Muscle of leg (tissue), 3 donors: ENCODE measurements at regions not wholly inside any gene's neighbourhood (a gene's known extent, or its start where the extent isn't known, plus 50 kb on each side); places are given as distances from the start of the nearest gene placed in this dataset.
A peak's percentile ranks its signal among the peaks of the same experiment; 100 is the strongest.

Experiments used
- DNase-seq: peaks from one replicate; pipeline ENCODE4 v3.0.0; 2013
- H3K27ac ChIP-seq: one replicate; pipeline ENCODE4 v1.5.1; 2013; ENCODE audit warnings: mild to moderate bottlenecking, low read length, control low read depth
- H3K27me3 ChIP-seq: one replicate; pipeline ENCODE4 v1.6.1; 2013; ENCODE audit warnings: low read length; ENCODE audit not compliant: control insufficient read depth, insufficient read depth
- H3K36me3 ChIP-seq: one replicate; pipeline ENCODE4 v1.6.1; 2013; ENCODE audit warnings: low read length; ENCODE audit not compliant: control insufficient read depth, insufficient read depth
- H3K4me1 ChIP-seq: one replicate; pipeline ENCODE4 v1.6.1; 2013; ENCODE audit warnings: low read length; ENCODE audit not compliant: control insufficient read depth, insufficient read depth
- H3K4me3 ChIP-seq: one replicate; pipeline ENCODE4 v1.5.1; 2013; ENCODE audit warnings: low read length, control low read depth
- H3K9me3 ChIP-seq: replicated peaks from 2 replicates; pipeline ENCODE4 v1.6.1; 2013; ENCODE audit warnings: low read depth, low read length; ENCODE audit not compliant: control insufficient read depth
- WGBS: methylation state at CpG from one replicate; pipeline ENCODE4 v1.1.5; 2013; ENCODE audit warnings: missing lambda C conversion rate; ENCODE audit not compliant: insufficient coverage; 5-methylcytosine and 5-hydroxymethylcytosine counted together

DNA sequence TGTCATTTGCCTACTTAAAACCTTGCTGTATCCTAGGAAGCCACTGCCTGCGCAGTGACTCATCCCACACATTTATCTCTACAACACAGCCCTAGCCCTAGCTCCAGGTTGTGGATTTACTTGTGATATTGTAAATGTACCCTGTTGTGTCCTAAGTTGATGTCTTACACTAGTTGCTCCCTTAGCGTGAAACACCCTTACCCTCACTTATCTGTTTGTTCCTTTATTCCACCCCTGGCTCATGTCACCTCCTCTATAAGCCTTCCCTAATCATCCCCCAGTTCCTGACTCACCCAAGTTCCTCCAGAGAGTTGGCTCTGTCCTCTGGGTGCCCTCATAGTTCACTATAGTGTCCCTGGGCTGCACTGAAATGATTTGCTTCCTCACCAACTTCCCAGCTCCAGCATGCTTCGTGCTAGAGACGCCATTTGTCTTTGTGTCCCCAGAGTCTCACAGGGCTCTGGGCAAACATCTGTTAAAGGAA, 431.8 kb upstream of the FAT3 start:
- no peaks in the 10 kb centered on the region for H3K36me3 ChIP-seq
- H3K9me3 ChIP-seq, result no peaks in the 10 kb centered on the region
- no peak overlapping the region for H3K27ac ChIP-seq
- WGBS, result 88% methylated on average over 1 of the region's 4 CpGs
- H3K27me3 ChIP-seq, result no peaks in the 10 kb centered on the region
- H3K4me1 ChIP-seq, result peaks cover 10% of the 10 kb centered on the region
- no peak overlapping the region for H3K4me3 ChIP-seq
- DNase-seq, result no peak

DNA sequence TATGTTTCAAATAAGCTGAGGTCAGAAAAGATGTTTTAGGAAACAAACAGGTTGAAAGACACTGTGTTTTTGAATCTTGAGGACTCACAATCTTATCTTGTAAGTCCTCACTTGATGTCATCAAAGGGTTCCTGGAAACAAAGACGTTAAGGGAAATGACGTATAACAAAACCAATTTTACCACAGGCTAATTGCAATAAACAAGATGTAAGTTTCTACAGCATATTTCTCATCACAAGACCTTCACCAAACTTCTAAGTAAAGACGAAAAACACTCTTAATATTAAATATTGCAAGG, 433.5 kb upstream of the FAT3 start:
- no peaks in the 10 kb centered on the region for H3K27me3 ChIP-seq
- H3K27ac ChIP-seq, result peak overlapping the region; percentile 62
- no CpG with 5 or more reads among the region's 3 CpGs for WGBS
- peaks cover 10% of the 10 kb centered on the region for H3K4me1 ChIP-seq
- H3K9me3 ChIP-seq, result no peaks in the 10 kb centered on the region
- H3K4me3 ChIP-seq, result no peak overlapping the region
- no peak for DNase-seq
- no peaks in the 10 kb centered on the region for H3K36me3 ChIP-seq

DNA sequence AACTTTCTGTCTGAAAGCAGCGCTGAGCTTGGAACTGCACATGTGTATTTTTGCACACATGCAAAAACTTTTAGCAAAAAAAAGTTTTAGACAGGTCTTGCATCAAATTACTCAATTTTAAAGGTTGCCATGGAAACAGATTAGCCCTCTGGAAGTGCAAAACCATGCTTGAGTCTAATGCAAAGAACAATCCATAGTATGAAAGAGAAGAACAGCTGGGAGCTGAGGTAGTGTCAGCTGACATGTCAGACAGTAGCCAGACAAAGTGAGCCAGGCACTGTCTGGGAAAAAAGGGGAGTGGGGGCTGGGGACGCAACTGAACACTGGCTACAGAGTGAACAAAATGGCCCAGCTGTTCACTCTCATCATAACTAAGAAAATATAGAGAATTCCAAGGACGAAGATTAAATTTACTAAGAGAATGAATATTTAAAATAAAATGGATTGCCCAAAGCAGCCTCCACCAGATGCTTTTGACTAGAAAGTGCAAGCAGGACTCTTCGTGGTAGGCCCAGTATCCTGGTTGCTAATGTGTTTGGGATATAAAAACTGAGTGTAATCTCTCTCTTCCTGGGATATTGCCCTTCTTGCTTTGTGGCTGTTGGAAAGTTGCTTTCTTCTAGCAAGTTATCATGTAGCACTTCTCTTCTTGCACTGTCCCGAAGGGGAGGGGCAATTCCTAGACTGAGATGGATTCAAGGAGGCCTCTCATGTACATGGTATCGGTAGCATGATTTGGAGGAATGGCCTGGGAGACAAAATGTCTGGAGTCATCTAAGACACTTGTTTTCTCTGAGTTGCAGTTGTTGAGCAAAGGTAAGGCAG, 434.1 kb upstream of the FAT3 start:
- Histone ChIP-seq H3K36me3 (no peaks in the 10 kb centered on the region), H3K4me3 (no peak overlapping the region), H3K27me3 (no peaks in the 10 kb centered on the region), H3K9me3 (no peaks in the 10 kb centered on the region), H3K27ac (peak overlapping the region; percentile 62), H3K4me1 (peaks cover 10% of the 10 kb centered on the region)
- DNase-seq, result peak; percentile 93
- WGBS, result 46% methylated on average over 3 of the region's 6 CpGs

DNA sequence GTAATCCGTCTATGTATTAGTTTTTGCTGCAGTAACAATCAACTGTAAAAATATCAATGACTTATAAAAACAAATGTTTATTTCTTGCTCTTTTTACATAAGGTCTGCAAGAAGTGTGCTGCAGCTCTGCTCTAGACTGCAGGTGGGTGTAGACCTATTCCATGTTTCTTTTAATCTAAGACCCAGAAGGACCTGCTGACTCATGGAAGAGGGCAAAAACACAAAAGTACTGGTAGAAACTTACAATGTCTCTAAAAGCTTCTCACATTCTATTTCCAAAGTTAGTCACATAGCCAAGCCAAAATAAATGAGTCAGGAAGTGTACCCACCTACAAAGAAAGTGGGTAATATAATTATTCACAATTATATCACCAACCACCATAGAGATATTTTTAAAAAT, 435.9 kb upstream of the FAT3 start:
- WGBS, result no CpG with 5 or more reads among the region's 1 CpG
- H3K27me3 ChIP-seq, result no peaks in the 10 kb centered on the region
- H3K36me3 ChIP-seq, result no peaks in the 10 kb centered on the region

DNA sequence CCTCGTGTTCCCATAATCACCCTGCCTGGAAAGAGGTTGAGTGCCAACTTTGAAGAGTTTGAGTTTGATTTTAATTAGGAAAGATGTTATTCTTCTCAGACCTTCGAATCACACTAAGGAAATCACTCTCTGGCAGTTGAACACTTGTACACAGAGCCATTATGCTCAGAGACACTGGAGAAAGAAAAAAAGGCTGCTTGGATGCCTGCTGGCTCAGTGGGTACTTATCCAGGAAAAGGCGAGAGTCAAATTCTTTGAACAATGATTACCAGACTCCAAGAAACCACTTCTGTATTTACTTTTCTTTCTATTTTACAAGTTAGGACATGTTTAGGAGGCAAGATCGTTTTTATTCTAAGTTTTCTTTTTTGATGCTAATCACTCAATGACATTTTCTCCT, 438.5 kb upstream of the FAT3 start:
- no peak overlapping the region for H3K4me3 ChIP-seq
- no peaks in the 10 kb centered on the region for H3K36me3 ChIP-seq
- no peaks in the 10 kb centered on the region for H3K9me3 ChIP-seq
- no peak overlapping the region for H3K27ac ChIP-seq
- DNase-seq, result no peak
- no CpG with 5 or more reads among the region's 4 CpGs for WGBS
- no peaks in the 10 kb centered on the region for H3K27me3 ChIP-seq
- peaks cover 10% of the 10 kb centered on the region for H3K4me1 ChIP-seq

More for the DNA sequence above, 435.9 kb upstream of the FAT3 start:
- no peak overlapping the region for H3K4me3 ChIP-seq
- no peak overlapping the region for H3K27ac ChIP-seq
- peaks cover 10% of the 10 kb centered on the region for H3K4me1 ChIP-seq
- no peaks in the 10 kb centered on the region for H3K9me3 ChIP-seq
- DNase-seq, result no peak

DNA sequence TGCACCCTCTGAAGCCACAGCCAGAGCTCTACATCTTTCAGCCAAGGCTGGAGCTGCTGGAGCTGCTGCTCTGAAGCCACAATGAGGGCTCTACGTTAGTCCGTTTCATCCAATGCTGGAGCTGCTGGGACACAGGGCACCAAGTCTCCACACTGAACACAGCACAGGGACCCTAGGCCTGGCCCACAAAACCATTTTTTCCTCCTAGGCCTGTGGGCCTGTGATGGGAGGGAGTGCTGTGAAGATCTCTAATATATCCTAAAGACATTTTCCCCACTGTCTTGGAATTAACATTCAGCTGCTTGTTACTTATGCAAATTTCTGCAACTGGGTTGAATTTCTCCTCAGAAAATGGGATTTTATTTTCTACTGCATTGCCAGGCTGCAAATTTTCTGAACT, 441.4 kb upstream of the FAT3 start:
- H3K27ac ChIP-seq, result no peak overlapping the region
- no peaks in the 10 kb centered on the region for H3K9me3 ChIP-seq
- H3K36me3 ChIP-seq, result no peaks in the 10 kb centered on the region
- no peak for DNase-seq
- no peaks in the 10 kb centered on the region for H3K4me1 ChIP-seq
- H3K27me3 ChIP-seq, result no peaks in the 10 kb centered on the region
- no peak overlapping the region for H3K4me3 ChIP-seq
- 100% methylated on average over 2 of the region's 2 CpGs for WGBS

DNA sequence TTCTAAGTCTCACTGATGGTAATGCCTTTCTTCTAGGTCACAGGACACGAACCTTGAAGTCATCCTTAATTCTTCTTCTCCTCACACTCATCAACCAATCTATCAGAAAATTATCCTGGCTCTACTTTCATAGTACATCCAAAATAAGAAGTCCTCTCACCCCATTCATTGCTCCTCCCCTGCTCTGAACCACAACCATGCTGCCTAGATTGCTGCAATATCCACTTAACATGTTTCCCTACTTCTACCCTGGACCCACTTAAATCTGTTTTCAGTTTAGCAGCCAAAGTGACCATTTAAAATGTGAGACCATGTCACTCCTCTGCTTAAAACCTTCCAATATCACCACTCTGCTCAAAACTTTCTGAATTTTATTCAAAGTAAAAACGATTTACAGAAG, 445.9 kb upstream of the FAT3 start:
- Histone ChIP-seq H3K36me3 (no peaks in the 10 kb centered on the region), H3K4me3 (no peak overlapping the region), H3K9me3 (no peaks in the 10 kb centered on the region), H3K27me3 (no peaks in the 10 kb centered on the region), H3K4me1 (no peaks in the 10 kb centered on the region), H3K27ac (no peak overlapping the region)
- no peak for DNase-seq
- WGBS, result 71% methylated on average over 2 of the region's 2 CpGs

DNA sequence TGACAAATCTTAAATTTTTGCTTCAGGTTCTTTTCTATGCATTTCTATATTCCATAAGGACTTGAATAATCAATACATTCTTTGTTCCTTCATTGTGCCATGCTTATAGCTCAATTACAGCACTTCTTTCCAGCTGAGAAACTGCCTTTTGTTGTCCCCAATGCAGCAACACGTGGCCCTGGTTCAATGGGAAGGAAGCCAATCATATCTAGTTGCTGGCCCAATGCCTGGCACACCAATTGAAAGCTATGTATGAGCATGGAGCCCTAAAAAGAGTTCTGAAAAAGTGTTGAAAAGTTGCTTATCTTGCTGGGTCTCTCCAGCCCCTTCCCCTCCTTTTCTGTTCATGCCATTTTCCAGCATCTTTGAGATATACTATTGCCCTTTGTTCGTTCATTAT, 448.0 kb upstream of the FAT3 start:
- DNase-seq, result peak; percentile 31
- no peaks in the 10 kb centered on the region for H3K4me1 ChIP-seq
- H3K36me3 ChIP-seq, result no peaks in the 10 kb centered on the region
- no peak overlapping the region for H3K27ac ChIP-seq
- WGBS, result 63% methylated on average over 1 of the region's 2 CpGs
- peaks cover 2% of the 10 kb centered on the region for H3K9me3 ChIP-seq
- no peak overlapping the region for H3K4me3 ChIP-seq
- no peaks in the 10 kb centered on the region for H3K27me3 ChIP-seq

DNA sequence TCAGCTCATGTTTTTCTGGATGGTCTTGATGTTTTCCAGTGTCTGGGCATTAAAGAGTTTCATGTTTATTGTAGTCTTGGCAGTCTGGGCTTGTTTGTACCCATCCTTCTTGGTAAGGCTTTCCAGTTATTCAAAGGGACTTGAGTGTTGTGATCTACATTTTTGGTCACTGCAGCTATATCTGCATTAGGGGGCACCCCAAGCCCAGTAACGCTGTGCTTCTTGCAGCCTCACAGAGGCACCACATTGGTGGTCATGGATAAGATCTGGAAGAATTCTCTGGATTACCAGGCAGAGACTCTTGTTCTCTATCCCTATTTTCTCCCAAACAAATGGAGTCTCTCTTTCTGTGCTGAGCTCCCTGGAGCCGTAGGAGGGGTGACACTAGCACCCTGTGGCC, 451.5 kb upstream of the FAT3 start:
- Histone ChIP-seq H3K9me3 (peaks cover 2% of the 10 kb centered on the region), H3K4me3 (no peak overlapping the region), H3K4me1 (no peaks in the 10 kb centered on the region), H3K36me3 (no peaks in the 10 kb centered on the region), H3K27me3 (no peaks in the 10 kb centered on the region), H3K27ac (no peak overlapping the region)
- WGBS, result no CpG with 5 or more reads among the region's 2 CpGs
- DNase-seq, result no peak

DNA sequence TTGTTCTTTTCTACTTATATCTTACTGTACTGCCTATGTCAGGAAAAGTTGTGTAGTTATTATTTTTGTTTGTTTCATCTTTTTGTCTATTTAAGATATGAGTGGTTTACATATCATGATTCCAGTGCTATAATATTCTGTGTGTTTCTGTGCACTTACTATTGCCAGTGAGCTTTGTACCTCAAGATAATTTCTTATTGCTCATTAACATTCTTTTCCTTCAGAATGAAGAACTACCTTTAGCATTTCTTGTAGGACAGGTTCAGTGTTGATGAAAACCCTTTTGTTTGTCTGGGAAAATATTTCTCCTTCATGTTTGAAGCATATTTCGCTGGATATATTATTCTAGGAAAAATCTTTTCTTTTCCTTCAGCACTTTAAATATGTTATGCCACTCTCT, 452.7 kb upstream of the FAT3 start:
- Histone ChIP-seq H3K4me1 (no peaks in the 10 kb centered on the region), H3K27me3 (no peaks in the 10 kb centered on the region)
- WGBS, result no CpG with 5 or more reads among the region's 1 CpG

DNA sequence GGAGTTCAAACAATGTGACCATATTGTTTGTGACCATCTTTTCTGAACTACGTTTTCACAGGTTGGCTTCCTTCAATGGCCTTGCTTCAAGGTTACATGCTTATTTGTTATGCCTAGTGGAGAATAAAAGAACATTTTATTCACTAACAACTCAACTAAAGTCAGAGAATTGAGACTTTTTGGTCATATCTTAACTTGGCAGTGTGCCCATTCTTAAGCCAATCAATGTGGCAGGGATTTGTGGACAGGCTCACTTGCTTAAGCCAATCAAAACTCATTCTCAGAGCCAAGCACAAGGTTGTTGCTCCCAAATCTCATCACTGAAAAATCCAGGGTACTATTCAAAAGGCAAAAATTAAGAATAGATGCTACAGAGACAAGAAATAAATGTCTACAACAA, 455.8 kb upstream of the FAT3 start:
- no peak for DNase-seq
- Histone ChIP-seq H3K4me1 (no peaks in the 10 kb centered on the region), H3K9me3 (peaks cover 2% of the 10 kb centered on the region), H3K36me3 (no peaks in the 10 kb centered on the region), H3K27me3 (no peaks in the 10 kb centered on the region), H3K4me3 (no peak overlapping the region), H3K27ac (no peak overlapping the region)
- WGBS, result no CpG with 5 or more reads among the region's 1 CpG

More for the DNA sequence above, 452.7 kb upstream of the FAT3 start:
- DNase-seq, result no peak
- Histone ChIP-seq H3K36me3 (no peaks in the 10 kb centered on the region), H3K27ac (no peak overlapping the region), H3K9me3 (peaks cover 2% of the 10 kb centered on the region), H3K4me3 (no peak overlapping the region)
